OCI-LY3 (cell line): ENCODE measurements at regions not wholly inside any gene's neighbourhood (a gene's known extent, or its start where the extent isn't known, plus 50 kb on each side); places are given as distances from the start of the nearest gene placed in this dataset.

ENCODE experiments used
- EZH2phosphoT487 ChIP-seq: fragments of 200-600 bp; shearing (Covaris generic); IDR thresholded peaks from 2 replicates; pipeline ENCODE4 v1.6.1; 2018; ENCODE audit warnings: antibody characterized with exemption, mixed run types, low read depth
- TF ChIP-seq, protein P1 (sequence below): fragments of 200-600, 300-600 bp; sonication (generic); IDR thresholded peaks from 2 replicates; pipeline ENCODE4 v1.5.1; 2014; ENCODE audit warnings: antibody characterized with exemption, low read length, low read depth

GRCh38 chr6:6925391-6926164, 182.2 kb upstream of the RREB1 start:
- TF ChIP-seq, protein P1, sequence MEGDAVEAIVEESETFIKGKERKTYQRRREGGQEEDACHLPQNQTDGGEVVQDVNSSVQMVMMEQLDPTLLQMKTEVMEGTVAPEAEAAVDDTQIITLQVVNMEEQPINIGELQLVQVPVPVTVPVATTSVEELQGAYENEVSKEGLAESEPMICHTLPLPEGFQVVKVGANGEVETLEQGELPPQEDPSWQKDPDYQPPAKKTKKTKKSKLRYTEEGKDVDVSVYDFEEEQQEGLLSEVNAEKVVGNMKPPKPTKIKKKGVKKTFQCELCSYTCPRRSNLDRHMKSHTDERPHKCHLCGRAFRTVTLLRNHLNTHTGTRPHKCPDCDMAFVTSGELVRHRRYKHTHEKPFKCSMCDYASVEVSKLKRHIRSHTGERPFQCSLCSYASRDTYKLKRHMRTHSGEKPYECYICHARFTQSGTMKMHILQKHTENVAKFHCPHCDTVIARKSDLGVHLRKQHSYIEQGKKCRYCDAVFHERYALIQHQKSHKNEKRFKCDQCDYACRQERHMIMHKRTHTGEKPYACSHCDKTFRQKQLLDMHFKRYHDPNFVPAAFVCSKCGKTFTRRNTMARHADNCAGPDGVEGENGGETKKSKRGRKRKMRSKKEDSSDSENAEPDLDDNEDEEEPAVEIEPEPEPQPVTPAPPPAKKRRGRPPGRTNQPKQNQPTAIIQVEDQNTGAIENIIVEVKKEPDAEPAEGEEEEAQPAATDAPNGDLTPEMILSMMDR = no peak
- TF ChIP-seq EZH2phosphoT487 = no peak
